ENCODE measurements at regions not wholly inside any gene's neighbourhood (a gene's known extent, or its start where the extent isn't known, plus 50 kb on each side); places are given as distances from the start of the nearest gene placed in this dataset.

DNA sequence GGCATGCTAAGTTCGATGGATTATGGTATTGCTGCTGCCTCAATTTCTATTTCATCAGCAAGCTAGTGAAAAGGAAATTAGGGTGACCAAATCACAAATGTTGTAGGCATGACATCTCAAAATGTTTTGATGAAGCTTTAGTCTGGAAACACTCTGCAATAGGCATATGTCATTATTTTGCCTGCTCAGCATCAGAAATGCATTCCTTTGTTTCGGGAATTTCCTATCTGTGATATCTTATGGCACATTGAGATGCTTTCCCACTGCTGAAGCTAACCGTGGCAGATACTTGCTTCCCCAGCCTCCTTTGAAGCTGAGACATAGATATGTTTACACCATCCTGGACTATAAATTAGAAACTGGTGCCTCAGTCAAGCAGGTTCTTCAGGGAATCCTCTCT, 119.7 kb downstream of the CDC42EP3 start:
- intact Hi-C loops (cut with DNase I) = no loop called here
- WGBS, 4 donors = 72 to 81% (median 79%) methylated on average over 3 of the region's 3 CpGs
- Histone ChIP-seq H3K4me3 (no peak overlapping the region), H3K27me3 (no peaks in the 10 kb centered on the region), H3K36me3 (replicated peaks in 1 of 2) (no peaks in the 10 kb centered on the region), H3K27ac (no peak overlapping the region), H3K9me3 (replicated peaks in 1 of 3) (no peaks in the 10 kb centered on the region), H3K4me1 (replicated peaks in 1 of 2) (no peaks in the 10 kb centered on the region)
- TF ChIP-seq, protein P1, sequence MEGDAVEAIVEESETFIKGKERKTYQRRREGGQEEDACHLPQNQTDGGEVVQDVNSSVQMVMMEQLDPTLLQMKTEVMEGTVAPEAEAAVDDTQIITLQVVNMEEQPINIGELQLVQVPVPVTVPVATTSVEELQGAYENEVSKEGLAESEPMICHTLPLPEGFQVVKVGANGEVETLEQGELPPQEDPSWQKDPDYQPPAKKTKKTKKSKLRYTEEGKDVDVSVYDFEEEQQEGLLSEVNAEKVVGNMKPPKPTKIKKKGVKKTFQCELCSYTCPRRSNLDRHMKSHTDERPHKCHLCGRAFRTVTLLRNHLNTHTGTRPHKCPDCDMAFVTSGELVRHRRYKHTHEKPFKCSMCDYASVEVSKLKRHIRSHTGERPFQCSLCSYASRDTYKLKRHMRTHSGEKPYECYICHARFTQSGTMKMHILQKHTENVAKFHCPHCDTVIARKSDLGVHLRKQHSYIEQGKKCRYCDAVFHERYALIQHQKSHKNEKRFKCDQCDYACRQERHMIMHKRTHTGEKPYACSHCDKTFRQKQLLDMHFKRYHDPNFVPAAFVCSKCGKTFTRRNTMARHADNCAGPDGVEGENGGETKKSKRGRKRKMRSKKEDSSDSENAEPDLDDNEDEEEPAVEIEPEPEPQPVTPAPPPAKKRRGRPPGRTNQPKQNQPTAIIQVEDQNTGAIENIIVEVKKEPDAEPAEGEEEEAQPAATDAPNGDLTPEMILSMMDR (IDR thresholded peaks at IDR 0.05) = no peak
- no peak for TF ChIP-seq POLR2A (IDR thresholded peaks at IDR 0.05)
- DNase-seq = no peak

DNA sequence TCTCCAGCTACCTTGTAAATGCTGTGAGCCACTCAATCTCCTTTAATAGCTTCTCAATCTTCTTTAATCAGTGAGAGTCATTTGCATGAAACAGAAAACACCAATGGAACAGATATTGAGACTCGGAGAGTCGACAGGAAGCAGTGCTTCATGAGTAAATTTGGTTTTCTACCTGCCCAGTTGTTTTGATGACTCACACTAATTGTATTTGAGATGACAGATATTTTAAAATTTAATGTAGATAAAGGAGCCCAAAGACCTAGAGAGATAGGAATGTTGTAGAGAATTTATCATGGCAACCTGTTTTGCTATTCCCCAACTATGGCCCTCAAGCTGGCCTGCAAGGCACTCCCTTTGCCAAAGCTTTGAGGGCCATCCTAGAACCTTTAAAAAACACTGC, 119.1 kb downstream of the CDC42EP3 start:
- Histone ChIP-seq H3K27ac (no peak overlapping the region), H3K4me3 (no peak overlapping the region), H3K4me1 (replicated peaks in 1 of 2) (no peaks in the 10 kb centered on the region), H3K27me3 (no peaks in the 10 kb centered on the region), H3K36me3 (replicated peaks in 1 of 2) (no peaks in the 10 kb centered on the region), H3K9me3 (replicated peaks in 1 of 3) (no peaks in the 10 kb centered on the region)
- 84 to 94% (median 87%) methylated on average over 2 of the region's 2 CpGs for WGBS, 4 donors
- intact Hi-C loops (cut with DNase I) = no loop called here
- DNase-seq = no peak
- TF ChIP-seq, protein P1 (IDR thresholded peaks at IDR 0.05) = no peak
- TF ChIP-seq POLR2A (IDR thresholded peaks at IDR 0.05) = no peak

DNA sequence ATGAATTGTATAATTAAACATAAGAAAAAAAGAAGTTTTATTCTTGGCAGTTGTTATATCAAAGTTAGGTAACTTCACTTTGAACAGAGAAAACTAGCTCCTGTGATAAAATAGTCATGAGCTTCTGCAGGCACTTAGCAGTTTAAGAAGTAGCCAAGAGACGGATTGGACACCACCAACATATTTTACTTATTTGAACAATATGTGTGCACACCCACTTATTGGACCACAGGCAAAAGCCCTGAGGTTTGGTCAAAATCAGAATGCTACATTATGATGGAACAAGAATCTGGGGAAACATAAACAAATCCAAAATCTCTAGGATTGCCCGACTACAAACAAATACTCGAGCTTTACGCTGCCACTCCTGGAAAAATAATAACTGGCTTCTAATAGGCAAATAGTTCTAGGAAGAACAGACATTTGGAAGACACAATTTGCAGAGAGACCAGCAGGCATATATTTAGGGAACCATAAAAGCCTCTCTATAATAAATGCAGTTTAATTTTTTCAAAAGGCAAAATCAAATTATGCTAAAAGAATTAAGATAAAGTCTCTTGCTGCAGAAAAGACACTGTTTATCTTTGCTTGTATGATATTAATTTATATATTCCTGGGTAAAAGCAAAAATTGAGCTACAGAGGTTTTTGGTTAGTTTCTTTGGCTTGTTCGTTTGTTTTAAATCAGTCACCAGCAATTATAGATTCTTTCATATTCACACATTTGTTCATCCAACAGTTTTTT, 117.9 kb downstream of the CDC42EP3 start:
- Histone ChIP-seq H3K9me3 (replicated peaks in 1 of 3) (no peaks in the 10 kb centered on the region), H3K36me3 (replicated peaks in 1 of 2) (no peaks in the 10 kb centered on the region), H3K4me1 (replicated peaks in 1 of 2) (no peaks in the 10 kb centered on the region), H3K27ac (no peak overlapping the region), H3K4me3 (no peak overlapping the region), H3K27me3 (no peaks in the 10 kb centered on the region)
- DNase-seq = no peak
- intact Hi-C loops (cut with DNase I) = no loop called here
- TF ChIP-seq, protein P1 (IDR thresholded peaks at IDR 0.05) = no peak
- TF ChIP-seq POLR2A (IDR thresholded peaks at IDR 0.05) = no peak
- WGBS, 4 donors = 74 to 83% (median 79%) methylated on average over 5 of the region's 5 CpGs

DNA sequence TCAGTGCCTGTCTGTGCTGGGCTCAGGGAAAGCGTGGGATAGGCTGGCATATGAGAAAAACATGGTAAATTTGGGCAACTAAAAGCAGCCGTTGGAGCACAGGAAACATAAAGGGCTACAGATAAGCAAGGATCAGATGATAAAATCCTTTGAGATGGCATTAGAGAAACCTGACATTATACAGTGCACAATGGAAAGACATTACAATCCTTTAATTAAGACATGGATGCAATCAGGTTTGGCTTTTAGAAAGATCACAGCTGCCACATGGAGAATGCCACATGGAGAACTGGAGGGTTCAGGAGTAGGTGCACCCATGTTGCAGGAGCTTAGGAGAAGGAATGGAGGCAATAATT, 117.3 kb downstream of the CDC42EP3 start:
- DNase-seq = no peak
- no peak overlapping the region for H3K27ac ChIP-seq
- WGBS, 4 donors = 51 to 54% (median 53%) methylated on average over 2 of the region's 2 CpGs
- no peaks in the 10 kb centered on the region for H3K9me3 ChIP-seq (replicated peaks in 1 of 3)
- TF ChIP-seq, protein P1 (IDR thresholded peaks at IDR 0.05) = no peak
- no peak for TF ChIP-seq POLR2A (IDR thresholded peaks at IDR 0.05)
- no peaks in the 10 kb centered on the region for H3K27me3 ChIP-seq
- no peak overlapping the region for H3K4me3 ChIP-seq
- no peaks in the 10 kb centered on the region for H3K36me3 ChIP-seq (replicated peaks in 1 of 2)
- intact Hi-C loops (cut with DNase I) = no loop called here
- H3K4me1 ChIP-seq (replicated peaks in 1 of 2) = no peaks in the 10 kb centered on the region
